Lower leg skin (tissue), 3 donors: ENCODE measurements at regions not wholly inside any gene's neighbourhood (a gene's known extent, or its start where the extent isn't known, plus 50 kb on each side); places are given as distances from the start of the nearest gene placed in this dataset.

ENCODE experiments used
- POLR2A ChIP-seq, 2 donors: fragments of 450-650 bp; IDR thresholded peaks; one replicate each; pipeline ENCODE4 v1.6.1; 2016 to 2017; ENCODE audit warnings: antibody characterized with exemption in 2 of 2, mild to moderate bottlenecking in 1 of 2, moderate library complexity in 1 of 2
- TF ChIP-seq, protein P1 (sequence below), 3 donors: fragments of 450-650 bp; IDR thresholded peaks; one replicate each; pipeline ENCODE4 v1.5.1; 2016; ENCODE audit warnings: antibody characterized with exemption in 3 of 3, mild to moderate bottlenecking in 3 of 3, moderate library complexity in 2 of 3

DNA sequence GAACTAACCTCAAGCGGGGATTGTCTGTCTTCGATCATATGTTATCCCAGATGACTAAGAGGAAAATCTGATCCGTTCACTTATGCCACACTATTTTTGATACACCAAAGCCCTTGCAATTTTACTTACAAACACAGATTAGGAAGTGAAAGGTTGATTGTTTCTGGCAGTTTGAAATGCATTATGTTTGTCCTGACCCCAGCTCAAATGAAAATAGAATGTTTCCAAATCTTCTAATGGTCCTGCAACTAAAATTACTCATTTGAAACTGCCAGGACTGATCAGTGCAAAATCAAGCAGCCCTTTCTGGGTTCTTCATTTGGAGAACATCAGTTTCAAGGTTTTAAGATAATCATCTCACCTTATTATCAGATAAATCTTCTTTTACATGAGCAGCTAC is 696.7 kb upstream of the WWC1 start:
- no peak for TF ChIP-seq POLR2A (IDR thresholded peaks at IDR 0.05)
- TF ChIP-seq, protein P1, sequence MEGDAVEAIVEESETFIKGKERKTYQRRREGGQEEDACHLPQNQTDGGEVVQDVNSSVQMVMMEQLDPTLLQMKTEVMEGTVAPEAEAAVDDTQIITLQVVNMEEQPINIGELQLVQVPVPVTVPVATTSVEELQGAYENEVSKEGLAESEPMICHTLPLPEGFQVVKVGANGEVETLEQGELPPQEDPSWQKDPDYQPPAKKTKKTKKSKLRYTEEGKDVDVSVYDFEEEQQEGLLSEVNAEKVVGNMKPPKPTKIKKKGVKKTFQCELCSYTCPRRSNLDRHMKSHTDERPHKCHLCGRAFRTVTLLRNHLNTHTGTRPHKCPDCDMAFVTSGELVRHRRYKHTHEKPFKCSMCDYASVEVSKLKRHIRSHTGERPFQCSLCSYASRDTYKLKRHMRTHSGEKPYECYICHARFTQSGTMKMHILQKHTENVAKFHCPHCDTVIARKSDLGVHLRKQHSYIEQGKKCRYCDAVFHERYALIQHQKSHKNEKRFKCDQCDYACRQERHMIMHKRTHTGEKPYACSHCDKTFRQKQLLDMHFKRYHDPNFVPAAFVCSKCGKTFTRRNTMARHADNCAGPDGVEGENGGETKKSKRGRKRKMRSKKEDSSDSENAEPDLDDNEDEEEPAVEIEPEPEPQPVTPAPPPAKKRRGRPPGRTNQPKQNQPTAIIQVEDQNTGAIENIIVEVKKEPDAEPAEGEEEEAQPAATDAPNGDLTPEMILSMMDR (IDR thresholded peaks at IDR 0.05), result no peak
